K562 (cell line): ENCODE measurements at regions not wholly inside any gene's neighbourhood (a gene's known extent, or its start where the extent isn't known, plus 50 kb on each side); places are given as distances from the start of the nearest gene placed in this dataset.

ENCODE experiments used
- ATAC-seq: fragments of 200-7000 bp; cut with Tn5 transposase; 3 replicates; pipeline ENCODE4 v1.9.1; 2020; ENCODE audit warnings: moderate library complexity
- BruUV-seq: library from RNA; stranded (reverse); fragments of 400-500 nt; replicated peaks from 2 replicates; lab custom pipeline; 2021; lab: Mats Ljungman, UMichigan
- CTCF ChIA-PET: fragments of 300-600 bp; formaldehyde crosslinking; extraction: SDS; loops from one replicate; lab custom pipeline; 2021; ENCODE audit warnings: low intra/inter-chr PET ratio; lab: Yijun Ruan, JAX
- POLR2A ChIA-PET: fragments of 300-600, 350-650 bp; sonication (Branson Sonifier 250); formaldehyde crosslinking; extraction: SDS; loops from one replicate; lab custom pipeline; 2021; ENCODE audit warnings: antibody characterized with exemption, inconsistent platforms; lab: Yijun Ruan, JAX
- DNase-seq, 4 experiments: peaks; one replicate each; pipeline versions ENCODE4 v3.0.0 to v3.0.0-alpha.2; 2011 to 2018; ENCODE audit warnings: low spot score in 3 of 4, mixed read lengths in 3 of 4; ENCODE audit errors: extremely low read depth in 1 of 4
- FAIRE-seq: peaks from 2 replicates; lab custom pipeline; 2011; peaks lifted over from hg19 to GRCh38; lab: Jason Lieb, UNC
- H2AFZ ChIP-seq: 2 replicates; pipeline ENCODE4 v1.6.0; 2011; ENCODE audit warnings: low read depth, low read length, control low read depth, inconsistent platforms
- H3K27ac ChIP-seq: fragments of 200-600 bp; 3 replicates; pipeline ENCODE4 v1.8.0; 2011; ENCODE audit warnings: low read depth, mild to moderate bottlenecking, control low read depth, inconsistent platforms, low read length, moderate library complexity, mixed read lengths; ENCODE audit errors: extremely low read depth
- H3K27me3 ChIP-seq, 2 experiments: fragments of 300-600 bp in 1 of 2; 2 replicates in 1 of 2; 3 replicates in 1 of 2; pipeline versions ENCODE4 v1.6.0 to v1.8.0; 2011; ENCODE audit warnings: inconsistent platforms in 2 of 2, low read length in 2 of 2, mild to moderate bottlenecking in 1 of 2, mixed read lengths in 1 of 2, moderate library complexity in 1 of 2; ENCODE audit not compliant: control insufficient read depth in 2 of 2, insufficient read depth in 2 of 2
- H3K36me3 ChIP-seq: fragments of 300-600 bp; 3 replicates; pipeline ENCODE4 v1.8.0; 2011; ENCODE audit warnings: mild to moderate bottlenecking, low read length, inconsistent platforms; ENCODE audit not compliant: control insufficient read depth, insufficient read depth
- H3K4me1 ChIP-seq, 2 experiments: fragments of 200-600 bp in 1 of 2; replicated peaks in 1 of 2; 2 replicates in 1 of 2; 3 replicates in 1 of 2; pipeline versions ENCODE4 v1.5.1 to v1.8.0; 2011; ENCODE audit warnings: inconsistent platforms in 2 of 2, low read length in 2 of 2, mild to moderate bottlenecking in 1 of 2, mixed read lengths in 1 of 2, moderate library complexity in 1 of 2; ENCODE audit not compliant: control insufficient read depth in 2 of 2, insufficient read depth in 2 of 2
- H3K4me2 ChIP-seq: 2 replicates; pipeline ENCODE4 v1.6.1; 2011; ENCODE audit warnings: low read length, control low read depth, inconsistent platforms, mixed read lengths; ENCODE audit not compliant: insufficient read depth
- H3K4me3 ChIP-seq: fragments of 200-600 bp; sonication (generic), shearing (Covaris generic); 2 replicates; pipeline ENCODE4 v1.5.1; 2016; ENCODE audit warnings: control low read depth, inconsistent platforms
- H3K79me2 ChIP-seq: fragments of 200-600 bp; 3 replicates; pipeline ENCODE4 v1.8.0; 2011; ENCODE audit warnings: low read length, inconsistent platforms; ENCODE audit not compliant: control insufficient read depth, insufficient read depth
- H3K9ac ChIP-seq, 2 experiments: 2 replicates each; pipeline versions ENCODE4 v1.6.0 to v1.6.1; 2011; ENCODE audit warnings: low read depth in 2 of 2, low read length in 2 of 2, control low read depth in 1 of 2, inconsistent platforms in 1 of 2, mild to moderate bottlenecking in 1 of 2, mixed read lengths in 1 of 2; ENCODE audit not compliant: insufficient read depth in 1 of 2
- H3K9me1 ChIP-seq: one replicate; pipeline ENCODE4 v1.6.0; 2011; ENCODE audit warnings: inconsistent platforms, mild to moderate bottlenecking, low read length, moderate library complexity; ENCODE audit not compliant: control insufficient read depth, insufficient read depth
- H3K9me3 ChIP-seq: replicated peaks from 2 replicates; pipeline ENCODE4 v1.5.1; 2011; ENCODE audit warnings: low read depth, low read length, inconsistent platforms; ENCODE audit not compliant: control insufficient read depth, insufficient read depth
- H4K20me1 ChIP-seq: replicated peaks from 2 replicates; pipeline ENCODE4 v1.6.1; 2011; ENCODE audit warnings: low read length, inconsistent platforms, mixed read lengths; ENCODE audit not compliant: control insufficient read depth, insufficient read depth
- CBX5 ChIP-seq: IDR thresholded peaks from 2 replicates; pipeline ENCODE4 v1.6.1; 2014; ENCODE audit warnings: low read depth, borderline replicate concordance
- CHD4 ChIP-seq: fragments of 200-600 bp; sonication (generic); IDR thresholded peaks from 3 replicates; pipeline ENCODE4 v1.6.1; 2012; ENCODE audit warnings: low read depth, mild to moderate bottlenecking, mixed read lengths, low read length, inconsistent platforms; ENCODE audit not compliant: insufficient read depth, insufficient replicate concordance, poor library complexity, severe bottlenecking
- DMBX1 ChIP-seq: fragments of 250-450 bp; sonication (Bioruptor Pico); IDR thresholded peaks from 2 replicates; pipeline ENCODE4 v1.8.0; 2022; ENCODE audit warnings: inconsistent platforms, mild to moderate bottlenecking, moderate library complexity, borderline replicate concordance
- E2F4 ChIP-seq: sonication (generic); formaldehyde crosslinking; IDR thresholded peaks from 2 replicates; pipeline ENCODE4 v1.8.0; 2022; ENCODE audit warnings: mild to moderate bottlenecking, low read depth, missing genetic modification reagents
- RBM34 ChIP-seq: fragments of 200-400 bp; formaldehyde crosslinking; IDR thresholded peaks from 2 replicates; pipeline ENCODE4 v1.6.1; 2018; ENCODE audit warnings: low read length, borderline replicate concordance; ENCODE audit not compliant: insufficient read depth
- RFX1 ChIP-seq: fragments of 450-650 bp; IDR thresholded peaks from 2 replicates; pipeline ENCODE4 v1.6.1; 2016; ENCODE audit warnings: mild to moderate bottlenecking, moderate library complexity
- SIRT6 ChIP-seq: IDR thresholded peaks from one replicate; pipeline ENCODE4 v1.6.1; 2012; ENCODE audit warnings: low read depth, mild to moderate bottlenecking, control low read depth, inconsistent platforms, low read length, moderate library complexity
- ZEB2 ChIP-seq: fragments of 450-650 bp; IDR thresholded peaks from 2 replicates; pipeline ENCODE4 v1.6.1; 2016
- ZFPM2 ChIP-seq: fragments of 250-450 bp; sonication (Bioruptor Pico); IDR thresholded peaks from 2 replicates; pipeline ENCODE4 v1.5.1; 2022; ENCODE audit warnings: mild to moderate bottlenecking
- ZFX ChIP-seq: sonication (generic); formaldehyde crosslinking; IDR thresholded peaks from 2 replicates; pipeline ENCODE4 v1.8.0; 2022; ENCODE audit warnings: mild to moderate bottlenecking, missing genetic modification reagents, moderate library complexity
- ZKSCAN3 ChIP-seq: fragments of 250-450 bp; sonication (Bioruptor Pico); IDR thresholded peaks from 2 replicates; pipeline ENCODE4 v1.4.0; 2020
- ZNF507 ChIP-seq: conservative IDR thresholded peaks from 2 replicates; pipeline ENCODE4 v1.6.1; 2017; ENCODE audit warnings: missing genetic modification characterization, missing compliant biosample characterization
- WGBS: fragments of 100-300 bp; shearing (Covaris generic); methylation state at CpG from one replicate; pipeline ENCODE4 v1.1.6; 2016; ENCODE audit warnings: low coverage, mixed read lengths; ENCODE audit not compliant: insufficient coverage; ENCODE audit errors: missing lambda C conversion rate; 5-methylcytosine and 5-hydroxymethylcytosine counted together
- in situ Hi-C: fragments of 300-500 bp; cut with MboI; formaldehyde crosslinking; loops from 4 replicates; pipeline ENCODE4 v1.15.0; 2018; ENCODE audit warnings: inconsistent platforms, mixed read lengths
- intact Hi-C: fragments of 100-400 bp; cut with micrococcal nuclease; formaldehyde crosslinking; loops from 2 replicates; pipeline ENCODE4 v1.14.2; 2022
- TF ChIP-seq, protein P1 (sequence below), 2 experiments: IDR thresholded peaks; 2 replicates each; pipeline ENCODE4 v1.6.1; 2011; ENCODE audit warnings: borderline replicate concordance in 1 of 2, control low read depth in 1 of 2, low read depth in 1 of 2, low read length in 1 of 2, mild to moderate bottlenecking in 1 of 2, mixed read lengths in 1 of 2, moderate library complexity in 1 of 2; ENCODE audit not compliant: insufficient read depth in 1 of 2, insufficient read length in 1 of 2, poor library complexity in 1 of 2, severe bottlenecking in 1 of 2; ENCODE audit errors: extremely low read depth in 1 of 2

DNA sequence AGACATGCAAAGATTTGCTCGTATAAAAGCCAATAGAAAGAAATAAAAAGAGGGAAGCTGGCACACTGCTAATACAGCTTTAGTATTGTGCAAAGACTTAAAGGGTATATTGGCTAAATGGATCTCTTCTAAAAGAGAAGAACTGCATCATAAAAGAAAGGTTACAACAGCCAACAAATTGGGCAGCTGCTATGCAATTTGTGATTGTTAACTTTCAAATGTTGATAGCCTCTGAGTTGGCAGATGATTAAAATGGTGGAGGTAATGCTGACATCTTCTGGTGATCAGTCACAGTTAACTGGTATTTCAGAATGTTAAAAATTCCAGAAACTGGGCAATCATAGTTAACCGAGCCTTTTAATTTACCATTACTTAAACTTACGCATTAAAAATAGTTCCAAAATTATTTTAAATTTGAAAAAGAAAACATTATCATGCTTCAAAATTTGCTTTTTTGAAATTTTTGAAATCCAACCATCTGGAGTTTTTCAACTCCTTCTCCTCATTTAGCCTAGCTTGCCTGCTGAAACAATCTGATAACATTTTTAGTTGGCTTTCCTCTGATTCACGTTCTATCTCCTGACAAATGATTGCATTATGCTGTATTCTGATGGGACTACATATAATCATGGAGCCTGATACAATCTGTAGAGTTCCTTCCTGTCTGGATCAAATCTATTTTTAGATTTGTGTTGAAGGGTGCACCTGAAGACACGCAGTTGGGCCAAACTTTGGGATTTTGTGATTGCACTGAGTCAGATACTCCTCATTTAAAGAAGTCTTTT, 144.0 kb upstream of the PDZRN3 start:
- Histone ChIP-seq H3K9me1 (no peaks in the 10 kb centered on the region), H3K79me2 (no peaks in the 10 kb centered on the region), H3K36me3 (no peaks in the 10 kb centered on the region), H3K4me3 (no peak overlapping the region), H4K20me1 (no peaks in the 10 kb centered on the region), H3K4me1 (no peaks in the 10 kb centered on the region), H3K27me3 (no peaks in the 10 kb centered on the region), H3K27ac (no peak overlapping the region), H3K9ac (no peak overlapping the region), H3K4me2 (no peak overlapping the region), H3K9me3 (no peaks in the 10 kb centered on the region), H2AFZ (no peak overlapping the region)
- CTCF ChIA-PET, result no interaction called here
- ATAC-seq (no peak), DNase-seq (no peak), FAIRE-seq (no peak)
- intact Hi-C loops (no loop called here), in situ Hi-C loops (no loop called here)
- BruUV-seq, result no TSS peak
- no peak for TF ChIP-seq ZEB2
- no peak for TF ChIP-seq RBM34
- no peak for TF ChIP-seq ZFX (CRISPR knock-in tag)
- TF ChIP-seq ZKSCAN3, result no peak
- TF ChIP-seq ZNF507 (tag), result no peak
- no peak for TF ChIP-seq DMBX1 (CRISPR knock-in tag)
- TF ChIP-seq SIRT6, result no peak
- TF ChIP-seq, protein P1, sequence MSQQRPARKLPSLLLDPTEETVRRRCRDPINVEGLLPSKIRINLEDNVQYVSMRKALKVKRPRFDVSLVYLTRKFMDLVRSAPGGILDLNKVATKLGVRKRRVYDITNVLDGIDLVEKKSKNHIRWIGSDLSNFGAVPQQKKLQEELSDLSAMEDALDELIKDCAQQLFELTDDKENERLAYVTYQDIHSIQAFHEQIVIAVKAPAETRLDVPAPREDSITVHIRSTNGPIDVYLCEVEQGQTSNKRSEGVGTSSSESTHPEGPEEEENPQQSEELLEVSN (IDR thresholded peaks at IDR 0.05; ENCODE audit: borderline replicate concordance in 1 of 2, extremely low read depth in 1 of 2, insufficient read depth in 1 of 2, insufficient read length in 1 of 2, low read depth in 1 of 2, low read length in 1 of 2, poor library complexity in 1 of 2, severe bottlenecking in 1 of 2), result no peak
- TF ChIP-seq RFX1, result no peak
- no peak for TF ChIP-seq CHD4
- TF ChIP-seq ZFPM2 (CRISPR knock-in tag), result no peak
- TF ChIP-seq CBX5, result no peak
- TF ChIP-seq E2F4, result no peak
- POLR2A ChIA-PET, result no interaction called here
- WGBS, result 0% methylated on average over 5 of the region's 5 CpGs
